ENCODE measurements at regions not wholly inside any gene's neighbourhood (a gene's known extent, or its start where the extent isn't known, plus 50 kb on each side); places are given as distances from the start of the nearest gene placed in this dataset.
A peak's percentile ranks its signal among the peaks of the same experiment; 100 is the strongest.
"Not testable (repeated sequence)": the region's sequence is repeated elsewhere in the genome, so short reads cannot be mapped to it uniquely, and the experiment has no call there.

GRCh38 chr10:114708084-114708483 lies 50.0 kb upstream of the ABLIM1 start:
- no peak overlapping the region for H3K4me3 Mint-ChIP-seq
- H3K27ac Mint-ChIP-seq: no peak overlapping the region
- no peaks in the 10 kb centered on the region for H3K4me1 Mint-ChIP-seq (ENCODE audit: low read depth in 2 of 2)
- no peaks in the 10 kb centered on the region for H3K36me3 Mint-ChIP-seq (ENCODE audit: insufficient read depth)
- DNase-seq (no peak), ATAC-seq (replicated peaks) (no peak)
- no peaks in the 10 kb centered on the region for H3K9me3 Mint-ChIP-seq
- H3K27me3 Mint-ChIP-seq: peaks cover 10 to 49% of the 10 kb centered on the region in 2 donors

- H3K4me3 Mint-ChIP-seq: no peak overlapping the region
- no peaks in the 10 kb centered on the region for H3K4me1 Mint-ChIP-seq (ENCODE audit: low read depth in 2 of 2)
- no peaks in the 10 kb centered on the region for H3K36me3 Mint-ChIP-seq (ENCODE audit: insufficient read depth)
- H3K9me3 Mint-ChIP-seq: no peaks in the 10 kb centered on the region
- no peak overlapping the region for H3K27ac Mint-ChIP-seq
- ATAC-seq (replicated peaks) (no peak), DNase-seq (no peak)
- H3K27me3 Mint-ChIP-seq: peaks cover 10 to 56% of the 10 kb centered on the region in 2 donors
Measured at GRCh38 chr10:114708717-114709335, 50.8 kb upstream of the ABLIM1 start.

DNA sequence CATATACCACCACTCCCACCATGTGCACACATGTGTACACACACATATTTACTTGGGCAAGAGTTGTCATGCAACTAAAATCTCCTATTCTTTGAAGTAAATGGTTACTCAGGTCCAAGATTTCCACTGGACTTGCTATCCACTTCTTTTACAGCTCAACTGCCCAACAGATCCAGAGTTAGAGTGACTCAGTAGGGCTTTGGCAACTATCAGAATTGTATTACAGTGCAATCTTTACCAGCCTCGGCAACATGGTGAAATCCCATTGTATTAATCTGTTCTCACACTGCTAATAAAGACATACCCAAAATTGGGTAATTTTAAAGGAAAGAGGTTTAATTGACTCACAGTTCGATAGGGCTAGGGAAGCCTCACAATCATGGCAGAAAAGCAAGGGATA lies 51.9 kb upstream of the ABLIM1 start:
- DNase-seq (no peak), ATAC-seq (replicated peaks) (no peak)
- H3K9me3 Mint-ChIP-seq: no peaks in the 10 kb centered on the region

GRCh38 chr10:114711176-114711868 lies 53.2 kb upstream of the ABLIM1 start:
- ATAC-seq (replicated peaks): no peak

More for the DNA sequence above, 51.9 kb upstream of the ABLIM1 start:
- Mint-ChIP-seq H3K4me3 (no peak overlapping the region), H3K36me3 (ENCODE audit: insufficient read depth) (no peaks in the 10 kb centered on the region), H3K4me1 (ENCODE audit: low read depth in 2 of 2) (no peaks in the 10 kb centered on the region), H3K27me3 (peaks cover 10 to 61% of the 10 kb centered on the region in 2 donors), H3K27ac (no peak overlapping the region)

DNA sequence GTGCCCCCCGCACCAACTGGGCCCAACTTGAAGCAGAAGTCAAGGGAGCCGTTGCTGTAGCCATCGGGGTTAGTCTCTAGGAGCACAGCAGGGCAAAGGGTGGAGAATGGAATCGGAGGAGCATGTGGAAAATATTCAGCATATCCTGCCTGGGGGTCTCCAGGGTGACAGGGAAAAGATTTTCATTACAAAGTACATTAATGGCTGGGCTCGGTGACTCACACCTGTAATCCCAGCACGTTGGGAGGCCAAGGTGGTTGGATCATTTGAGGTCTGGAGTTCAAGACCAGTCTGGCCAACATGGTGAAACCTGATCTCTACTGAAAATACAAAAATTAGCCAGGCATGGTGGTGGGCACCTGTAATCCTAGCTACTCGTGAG lies 53.8 kb upstream of the ABLIM1 start:
- Mint-ChIP-seq H3K4me3 (no peak overlapping the region), H3K4me1 (ENCODE audit: low read depth in 2 of 2) (no peaks in the 10 kb centered on the region), H3K27me3 (peaks cover 0 to 52% of the 10 kb centered on the region in 2 donors), H3K36me3 (ENCODE audit: insufficient read depth) (no peaks in the 10 kb centered on the region), H3K27ac (no peak overlapping the region), H3K9me3 (no peaks in the 10 kb centered on the region)
- DNase-seq: no peak
- no peak for ATAC-seq (replicated peaks)

More at GRCh38 chr10:114711176-114711868, 53.2 kb upstream of the ABLIM1 start:
- Mint-ChIP-seq H3K4me3 (no peak overlapping the region), H3K27ac (no peak overlapping the region), H3K27me3 (peaks cover 3 to 55% of the 10 kb centered on the region in 2 donors), H3K9me3 (no peaks in the 10 kb centered on the region), H3K36me3 (ENCODE audit: insufficient read depth) (no peaks in the 10 kb centered on the region), H3K4me1 (ENCODE audit: low read depth in 2 of 2) (no peaks in the 10 kb centered on the region)
- no peak for DNase-seq

- Mint-ChIP-seq H3K27me3 (peaks cover 0 to 44% of the 10 kb centered on the region in 2 donors), H3K36me3 (ENCODE audit: insufficient read depth) (no peaks in the 10 kb centered on the region), H3K4me3 (no peak overlapping the region), H3K9me3 (no peaks in the 10 kb centered on the region), H3K27ac (no peak overlapping the region), H3K4me1 (ENCODE audit: low read depth in 2 of 2) (no peaks in the 10 kb centered on the region)
- no peak for DNase-seq
- no peak for ATAC-seq (replicated peaks)
Measured at GRCh38 chr10:114713525-114714090, 55.5 kb upstream of the ABLIM1 start.

DNA sequence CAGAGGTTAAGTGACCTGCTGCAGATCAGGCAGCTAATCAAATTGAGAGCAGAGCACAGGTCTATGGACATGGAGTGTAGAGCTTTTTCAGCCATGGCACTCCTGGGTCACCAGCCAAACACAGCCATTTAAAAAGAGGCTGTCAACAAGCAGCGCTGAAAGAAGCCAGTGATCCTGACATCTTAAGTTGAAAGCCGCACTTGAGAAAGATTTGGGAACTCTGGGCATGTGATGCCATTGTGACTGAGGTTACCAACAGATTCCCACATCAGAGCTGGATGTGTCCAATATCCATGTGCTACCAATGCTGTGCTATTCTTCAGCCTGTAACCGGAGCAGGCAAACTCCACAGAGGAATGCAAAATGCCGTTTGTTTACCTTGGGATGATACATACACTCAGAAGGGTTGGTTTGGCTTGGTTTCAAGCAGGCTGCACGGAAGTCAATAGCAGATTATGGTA lies 56.2 kb upstream of the ABLIM1 start:
- H3K27ac Mint-ChIP-seq: no peak overlapping the region
- no peak for ATAC-seq (replicated peaks)
- no peak for DNase-seq
- H3K4me3 Mint-ChIP-seq: no peak overlapping the region
- no peaks in the 10 kb centered on the region for H3K9me3 Mint-ChIP-seq
- peaks cover 0 to 44% of the 10 kb centered on the region in 2 donors for H3K27me3 Mint-ChIP-seq
- no peaks in the 10 kb centered on the region for H3K36me3 Mint-ChIP-seq (ENCODE audit: insufficient read depth)
- H3K4me1 Mint-ChIP-seq (ENCODE audit: low read depth in 2 of 2): no peaks in the 10 kb centered on the region

DNA sequence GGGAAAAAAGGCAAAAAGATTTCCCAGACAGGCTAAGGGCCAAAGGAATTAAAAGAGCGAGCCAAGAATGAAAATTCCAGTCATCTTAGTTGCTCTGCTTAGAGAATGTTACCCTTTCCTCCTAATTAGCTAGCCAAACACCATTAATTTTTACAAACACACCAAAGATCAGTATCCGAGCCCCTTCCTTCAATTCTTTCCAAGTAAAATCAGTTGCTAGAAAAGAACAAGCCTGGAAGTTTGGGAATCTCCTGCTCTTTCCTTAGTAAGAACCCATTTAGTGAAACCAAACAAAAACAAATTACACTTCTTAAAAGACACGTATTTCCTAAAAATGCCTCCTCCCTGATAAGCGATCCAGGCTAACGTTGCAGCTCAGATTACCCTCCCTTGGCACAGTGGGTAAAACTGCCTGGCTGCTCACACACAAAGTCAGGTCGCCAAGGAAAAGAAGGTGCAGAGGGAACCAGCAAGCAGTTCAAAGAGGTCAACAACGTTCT lies 57.1 kb upstream of the ABLIM1 start:
- no peaks in the 10 kb centered on the region for H3K36me3 Mint-ChIP-seq (ENCODE audit: insufficient read depth)
- peaks cover 0 to 39% of the 10 kb centered on the region in 2 donors for H3K27me3 Mint-ChIP-seq
- no peaks in the 10 kb centered on the region for H3K9me3 Mint-ChIP-seq
- no peaks in the 10 kb centered on the region for H3K4me1 Mint-ChIP-seq (ENCODE audit: low read depth in 2 of 2)
- no peak overlapping the region for H3K27ac Mint-ChIP-seq
- no peak overlapping the region for H3K4me3 Mint-ChIP-seq
- ATAC-seq (replicated peaks) (no peak), DNase-seq (no peak)

- Mint-ChIP-seq H3K36me3 (ENCODE audit: insufficient read depth) (no peaks in the 10 kb centered on the region), H3K4me3 (no peak overlapping the region), H3K4me1 (ENCODE audit: low read depth in 2 of 2) (no peaks in the 10 kb centered on the region), H3K27me3 (peaks cover 0 to 28% of the 10 kb centered on the region in 2 donors), H3K27ac (no peak overlapping the region), H3K9me3 (no peaks in the 10 kb centered on the region)
- DNase-seq (no peak), ATAC-seq (replicated peaks) (no peak)
Measured at GRCh38 chr10:114716811-114717404, 58.8 kb upstream of the ABLIM1 start.

GRCh38 chr10:114717881-114718280 lies 59.8 kb upstream of the ABLIM1 start:
- not testable (repeated sequence) for H3K36me3 Mint-ChIP-seq (ENCODE audit: insufficient read depth); ATAC-seq (replicated peaks); H3K4me1 Mint-ChIP-seq (ENCODE audit: low read depth in 2 of 2); H3K4me3 Mint-ChIP-seq; H3K27ac Mint-ChIP-seq; DNase-seq; H3K9me3 Mint-ChIP-seq
- peaks cover 0 to 29% of the 10 kb centered on the region in 2 donors for H3K27me3 Mint-ChIP-seq

GRCh38 chr10:114718374-114718773 lies 60.3 kb upstream of the ABLIM1 start:
- no peak overlapping the region for H3K27ac Mint-ChIP-seq

DNA sequence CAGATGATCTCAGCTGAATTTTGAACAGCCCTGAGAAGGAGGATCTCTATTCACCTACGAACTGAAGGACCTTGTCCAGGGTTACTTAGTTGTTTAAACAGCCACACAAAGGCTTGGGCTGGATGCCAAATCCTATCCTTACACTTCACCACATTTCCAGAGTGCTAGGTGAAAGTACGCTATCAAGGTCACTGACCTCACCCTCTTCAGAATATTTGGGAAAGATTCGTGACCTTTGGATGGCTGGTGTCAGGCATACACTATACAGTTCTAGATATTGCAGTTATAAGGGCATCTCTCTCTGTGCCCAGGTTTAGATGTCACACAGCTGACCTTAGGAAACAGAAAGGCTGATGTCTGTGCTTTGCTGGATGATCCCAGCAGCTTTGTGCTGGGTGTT lies 61.2 kb upstream of the ABLIM1 start:
- H3K9me3 Mint-ChIP-seq: no peaks in the 10 kb centered on the region
- H3K4me1 Mint-ChIP-seq (ENCODE audit: low read depth in 2 of 2): no peaks in the 10 kb centered on the region
- H3K27me3 Mint-ChIP-seq: peaks cover 0 to 17% of the 10 kb centered on the region in 2 donors
- no peak for ATAC-seq (replicated peaks)
- H3K4me3 Mint-ChIP-seq: no peak overlapping the region
- no peak overlapping the region for H3K27ac Mint-ChIP-seq
- H3K36me3 Mint-ChIP-seq (ENCODE audit: insufficient read depth): no peaks in the 10 kb centered on the region
- DNase-seq: no peak

More at GRCh38 chr10:114718374-114718773, 60.3 kb upstream of the ABLIM1 start:
- Mint-ChIP-seq H3K4me3 (no peak overlapping the region), H3K36me3 (ENCODE audit: insufficient read depth) (no peaks in the 10 kb centered on the region), H3K4me1 (ENCODE audit: low read depth in 2 of 2) (no peaks in the 10 kb centered on the region), H3K27me3 (peaks cover 0 to 26% of the 10 kb centered on the region in 2 donors), H3K9me3 (no peaks in the 10 kb centered on the region)
- DNase-seq (no peak), ATAC-seq (replicated peaks) (no peak)

DNA sequence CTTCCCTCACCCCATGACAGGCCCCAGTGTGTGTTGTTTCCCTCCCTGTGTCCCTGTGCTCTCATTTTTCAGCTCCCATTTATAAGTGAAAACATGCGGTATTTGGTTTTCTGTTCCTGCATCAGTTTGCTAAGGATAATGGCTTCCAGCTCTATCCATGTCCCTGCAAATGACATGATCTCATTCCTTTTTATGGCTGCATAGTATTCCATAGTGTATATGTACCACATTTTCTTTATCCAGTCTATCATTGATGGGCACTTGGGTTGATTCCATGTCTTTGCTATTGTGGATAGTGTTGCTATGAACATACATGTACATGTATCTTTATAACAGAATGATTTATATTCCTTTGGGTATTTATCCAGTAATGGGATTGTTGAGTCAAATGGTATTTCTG lies 61.9 kb upstream of the ABLIM1 start:
- H3K36me3 Mint-ChIP-seq (ENCODE audit: insufficient read depth); H3K4me1 Mint-ChIP-seq (ENCODE audit: low read depth in 2 of 2); ATAC-seq (replicated peaks); DNase-seq; H3K4me3 Mint-ChIP-seq; H3K9me3 Mint-ChIP-seq: not testable (repeated sequence)
- Mint-ChIP-seq H3K27me3 (peaks cover 0 to 14% of the 10 kb centered on the region in 2 donors), H3K27ac (peak overlapping the region in 1 of 2 donors; percentile 35)
